ENCODE measurements at regions not wholly inside any gene's neighbourhood (a gene's known extent, or its start where the extent isn't known, plus 50 kb on each side); places are given as distances from the start of the nearest gene placed in this dataset.

DNA sequence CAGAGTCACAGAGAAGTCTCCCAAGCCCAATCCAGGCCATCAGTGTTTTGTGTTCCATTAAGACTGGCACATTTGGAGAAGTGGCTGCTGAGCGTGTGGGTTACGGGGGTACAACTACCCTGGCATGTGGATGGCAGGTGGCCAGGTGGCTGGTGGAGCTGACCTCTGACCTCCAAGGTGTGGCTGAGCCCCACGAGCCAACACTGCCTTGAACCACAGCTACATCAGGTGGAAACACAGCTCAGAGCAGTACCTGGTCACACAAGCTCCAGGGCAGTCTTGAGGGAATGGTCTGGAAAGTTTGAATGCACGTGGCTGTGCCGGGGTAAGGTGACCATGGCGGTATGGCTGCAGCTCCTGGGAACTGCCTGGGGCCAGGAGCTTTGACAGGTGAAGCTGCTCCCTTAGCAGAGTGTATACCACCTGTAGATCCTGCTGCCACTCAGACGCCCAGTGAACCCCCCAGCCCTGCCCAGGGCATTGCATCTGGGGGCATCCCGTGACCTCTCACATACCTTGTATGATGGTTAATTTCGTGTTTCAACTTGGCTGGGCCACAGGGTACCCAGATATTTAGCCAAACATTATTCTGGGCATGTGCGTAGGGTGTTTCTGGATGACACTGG, 207.9 kb downstream of the GADD45G start:
- no peak overlapping the region for H3K27ac ChIP-seq (ENCODE audit: low read depth, low read length, poor library complexity, severe bottlenecking)
- ChIA-PET POLR2A (interaction anchor here (0.9 to 1.0 kb wide), 2 partner anchors 69 to 86 kb away, joined by 3 to 4 read pairs; no protein-coding TSS in a partner anchor), CTCF (ENCODE audit: unreplicated experiment) (interaction anchor here (0.7 kb wide), 1 partner anchor 211 kb away, joined by 3 read pairs; no protein-coding TSS in a partner anchor)
- H3K79me2 ChIP-seq (ENCODE audit: insufficient read depth, low read depth, low read length): no peaks in the 10 kb centered on the region
- H3K4me2 ChIP-seq (ENCODE audit: low read length): no peak overlapping the region
- no peaks in the 10 kb centered on the region for H3K36me3 ChIP-seq (ENCODE audit: insufficient read depth, low read length)
- no peak overlapping the region for H3K4me3 ChIP-seq (ENCODE audit: low read depth, low read length, poor library complexity, severe bottlenecking)
- no peaks in the 10 kb centered on the region for H3K9me3 ChIP-seq (ENCODE audit: low read length)
- DNase-seq (ENCODE audit: low spot score): no peak
- no TSS peak for BruUV-seq (replicated peaks)
- TF ChIP-seq, protein P1, sequence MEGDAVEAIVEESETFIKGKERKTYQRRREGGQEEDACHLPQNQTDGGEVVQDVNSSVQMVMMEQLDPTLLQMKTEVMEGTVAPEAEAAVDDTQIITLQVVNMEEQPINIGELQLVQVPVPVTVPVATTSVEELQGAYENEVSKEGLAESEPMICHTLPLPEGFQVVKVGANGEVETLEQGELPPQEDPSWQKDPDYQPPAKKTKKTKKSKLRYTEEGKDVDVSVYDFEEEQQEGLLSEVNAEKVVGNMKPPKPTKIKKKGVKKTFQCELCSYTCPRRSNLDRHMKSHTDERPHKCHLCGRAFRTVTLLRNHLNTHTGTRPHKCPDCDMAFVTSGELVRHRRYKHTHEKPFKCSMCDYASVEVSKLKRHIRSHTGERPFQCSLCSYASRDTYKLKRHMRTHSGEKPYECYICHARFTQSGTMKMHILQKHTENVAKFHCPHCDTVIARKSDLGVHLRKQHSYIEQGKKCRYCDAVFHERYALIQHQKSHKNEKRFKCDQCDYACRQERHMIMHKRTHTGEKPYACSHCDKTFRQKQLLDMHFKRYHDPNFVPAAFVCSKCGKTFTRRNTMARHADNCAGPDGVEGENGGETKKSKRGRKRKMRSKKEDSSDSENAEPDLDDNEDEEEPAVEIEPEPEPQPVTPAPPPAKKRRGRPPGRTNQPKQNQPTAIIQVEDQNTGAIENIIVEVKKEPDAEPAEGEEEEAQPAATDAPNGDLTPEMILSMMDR (conservative IDR thresholded peaks at IDR 0.05; ENCODE audit: low read length): no peak
- no peak for TF ChIP-seq EZH2phosphoT487 (IDR thresholded peaks at IDR 0.05; ENCODE audit: borderline replicate concordance, low read depth, low read length)
- H3K9me2 ChIP-seq (ENCODE audit: insufficient read depth, low read length): no peaks in the 10 kb centered on the region
- H2AFZ ChIP-seq (ENCODE audit: low read length): no peak overlapping the region
- intact Hi-C loops (cut with micrococcal nuclease; ENCODE audit: unreplicated experiment): no loop called here
- peaks cover 23% of the 10 kb centered on the region for H3K4me1 ChIP-seq (ENCODE audit: insufficient read depth, low read length, poor library complexity, severe bottlenecking)
- no peaks in the 10 kb centered on the region for H4K20me1 ChIP-seq (ENCODE audit: insufficient read depth, low read length)

GRCh38 chr9:89813482-89813881, 208.7 kb downstream of the GADD45G start:
- H3K9me2 ChIP-seq (ENCODE audit: insufficient read depth, low read length): no peaks in the 10 kb centered on the region
- H3K9me3 ChIP-seq (ENCODE audit: low read length): no peaks in the 10 kb centered on the region
- H3K36me3 ChIP-seq (ENCODE audit: insufficient read depth, low read length): no peaks in the 10 kb centered on the region
- H3K4me3 ChIP-seq (ENCODE audit: low read depth, low read length, poor library complexity, severe bottlenecking): no peak overlapping the region
- no peak overlapping the region for H3K4me2 ChIP-seq (ENCODE audit: low read length)
- H2AFZ ChIP-seq (ENCODE audit: low read length): no peak overlapping the region
- TF ChIP-seq, protein P1 (conservative IDR thresholded peaks at IDR 0.05; ENCODE audit: low read length): no peak
- no peak for TF ChIP-seq EZH2phosphoT487 (IDR thresholded peaks at IDR 0.05; ENCODE audit: borderline replicate concordance, low read depth, low read length)
- no peaks in the 10 kb centered on the region for H4K20me1 ChIP-seq (ENCODE audit: insufficient read depth, low read length)
- H3K4me1 ChIP-seq (ENCODE audit: insufficient read depth, low read length, poor library complexity, severe bottlenecking): peaks cover 23% of the 10 kb centered on the region
- DNase-seq (ENCODE audit: low spot score): peak; percentile 14
- intact Hi-C loops (cut with micrococcal nuclease; ENCODE audit: unreplicated experiment): no loop called here
- CTCF ChIA-PET (ENCODE audit: unreplicated experiment): no interaction called here
- no TSS peak for BruUV-seq (replicated peaks)
- no peaks in the 10 kb centered on the region for H3K79me2 ChIP-seq (ENCODE audit: insufficient read depth, low read depth, low read length)
- POLR2A ChIA-PET: interaction anchor here (0.6 to 1.0 kb wide), 5 partner anchors 21 to 884 kb away, joined by 3 to 4 read pairs (median 4); no protein-coding TSS in a partner anchor
- no peak overlapping the region for H3K27ac ChIP-seq (ENCODE audit: low read depth, low read length, poor library complexity, severe bottlenecking)

Data from OCI-LY7 (cell line).